GM13976 (cell line): ENCODE measurements at regions not wholly inside any gene's neighbourhood (a gene's known extent, or its start where the extent isn't known, plus 50 kb on each side); places are given as distances from the start of the nearest gene placed in this dataset.

Experiments
- DNase-seq: peaks from one replicate; pipeline ENCODE4 v3.0.0; 2012; ENCODE audit warnings: low spot score
- CTCF ChIP-seq: IDR thresholded peaks from 2 replicates; pipeline ENCODE4 v1.5.1; 2012; ENCODE audit warnings: borderline replicate concordance, mild to moderate bottlenecking; ENCODE audit not compliant: insufficient read depth; ENCODE audit errors: extremely low read depth, missing control alignments, control extremely low read depth
- in situ Hi-C: fragments of 300-500 bp; cut with MboI; formaldehyde crosslinking; loops from one replicate; pipeline ENCODE4 v1.12.0; 2022; ENCODE audit warnings: low sequenced_read_pairs, mixed read lengths, inconsistent platforms; ENCODE audit not compliant: unreplicated experiment

DNA sequence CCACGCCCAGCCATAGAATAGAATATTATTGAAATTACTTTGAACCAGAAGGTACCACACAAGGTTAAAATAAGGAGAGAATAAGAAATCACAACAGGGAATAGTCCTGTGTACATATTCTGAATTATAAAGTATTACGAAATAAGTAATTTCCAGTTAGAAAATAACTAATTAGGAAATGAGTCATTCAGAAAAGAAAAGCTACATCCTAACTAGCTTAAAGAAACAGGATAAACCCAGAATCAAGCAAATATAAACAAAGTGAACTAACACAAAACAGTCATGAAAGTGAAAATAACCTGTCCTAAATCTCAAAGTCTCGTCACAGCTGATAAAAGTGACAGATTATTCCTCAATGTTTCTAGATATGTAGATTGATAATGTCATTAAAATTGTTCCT is 74.8 kb upstream of the NEBL start:
- TF ChIP-seq CTCF, result no peak
- no peak for DNase-seq
- in situ Hi-C loops, result no loop called here

GRCh38 chr10:20970708-20971107 is 73.6 kb upstream of the NEBL start:
- in situ Hi-C loops, result no loop called here
- DNase-seq, result peak; percentile 25
- TF ChIP-seq CTCF, result no peak

DNA sequence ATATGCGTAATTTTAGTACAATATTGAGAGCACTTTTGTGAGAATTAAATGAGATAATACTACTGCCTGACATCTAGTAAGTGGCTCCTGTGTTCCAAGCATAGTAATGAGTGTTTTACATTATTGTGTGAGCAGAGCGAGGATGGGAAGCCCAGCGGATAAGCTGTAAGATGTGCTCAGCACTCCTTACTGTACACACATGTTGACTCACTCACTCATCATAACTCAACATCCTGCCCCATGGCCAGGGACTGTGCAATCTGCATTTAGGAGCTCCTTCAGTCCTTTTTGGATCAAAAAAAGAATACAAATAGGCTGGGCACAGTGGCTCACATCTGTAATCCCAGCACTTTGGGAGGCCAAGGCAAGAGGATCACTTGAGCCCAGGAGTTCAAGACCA is 72.9 kb upstream of the NEBL start:
- in situ Hi-C loops, result no loop called here
- TF ChIP-seq CTCF, result no peak
- no peak for DNase-seq

DNA sequence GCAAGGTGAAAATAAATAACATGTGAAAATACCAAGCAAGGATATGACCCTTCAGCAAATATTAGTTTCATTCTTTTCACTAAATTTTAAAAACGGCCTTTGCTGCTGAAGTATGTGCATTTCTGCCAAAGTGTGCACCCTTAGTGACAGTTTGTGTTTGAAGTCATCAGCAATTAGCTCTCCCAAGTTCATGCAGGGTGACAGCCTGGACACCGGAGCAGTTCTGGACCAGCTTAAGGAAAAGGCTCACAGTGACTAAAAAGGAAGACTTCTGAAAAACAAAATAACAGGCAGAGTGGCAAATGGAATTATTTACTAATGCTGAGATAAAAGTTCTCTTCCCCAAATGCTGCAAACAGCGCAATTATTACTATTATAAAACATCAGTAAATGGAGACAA is 69.3 kb upstream of the NEBL start:
- in situ Hi-C loops, result no loop called here
- no peak for DNase-seq
- TF ChIP-seq CTCF, result no peak

GRCh38 chr10:20963721-20964595 is 66.8 kb upstream of the NEBL start:
- no peak for TF ChIP-seq CTCF
- DNase-seq, result no peak
- in situ Hi-C loops, result no loop called here

DNA sequence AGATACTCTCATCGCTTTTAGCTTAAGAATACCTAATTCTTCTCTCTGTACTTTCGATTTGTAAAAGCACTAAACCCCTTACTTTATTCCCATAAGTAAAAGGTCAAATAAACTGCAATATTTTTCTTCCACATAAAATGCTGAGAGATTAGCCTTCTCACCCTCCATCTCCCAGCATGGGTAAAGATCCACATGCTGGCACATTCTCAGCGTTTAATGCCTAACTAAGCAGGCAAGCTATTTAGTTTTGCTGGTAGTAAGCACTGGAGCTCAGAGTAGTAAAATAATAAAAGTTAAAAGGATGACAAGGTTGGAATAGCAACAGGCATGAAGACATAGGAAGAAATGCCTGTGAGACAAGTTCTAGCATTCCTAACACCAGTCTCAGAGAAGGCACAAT is 65.9 kb upstream of the NEBL start:
- TF ChIP-seq CTCF, result no peak
- in situ Hi-C loops, result no loop called here
- DNase-seq, result no peak
